ENCODE measurements at regions not wholly inside any gene's neighbourhood (a gene's known extent, or its start where the extent isn't known, plus 50 kb on each side); places are given as distances from the start of the nearest gene placed in this dataset.
"Not testable (repeated sequence)": the region's sequence is repeated elsewhere in the genome, so short reads cannot be mapped to it uniquely, and the experiment has no call there.

DNA sequence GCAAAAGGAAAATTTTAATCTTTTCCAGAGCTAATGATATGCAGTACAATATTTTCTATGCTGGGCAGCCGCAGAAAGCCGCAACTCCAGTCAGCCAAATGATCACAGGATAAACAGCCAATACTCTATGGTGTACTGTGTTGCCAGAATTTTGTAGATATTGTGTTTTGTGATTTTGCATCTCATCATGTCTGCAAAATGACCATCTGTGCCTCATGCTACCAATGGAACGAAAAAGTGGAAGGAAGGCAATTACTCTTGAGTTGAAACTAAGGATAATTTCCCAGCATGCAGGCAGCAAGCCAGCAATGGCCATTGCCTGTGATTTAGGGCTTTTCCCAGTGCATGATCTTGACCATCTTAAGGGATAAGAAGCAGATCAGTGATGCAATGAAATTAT lies 891.9 kb downstream of the PLOD2 start:
- Mint-ChIP-seq H3K4me1 (ENCODE audit: low read depth) (no peaks in the 10 kb centered on the region), H3K36me3 (ENCODE audit: insufficient read depth in 2 of 2) (no peaks in the 10 kb centered on the region), H3K27me3 (ENCODE audit: low read depth) (no peaks in the 10 kb centered on the region), H3K9me3 (peaks cover 0 to 3% of the 10 kb centered on the region in 2 donors), H3K27ac (no peak overlapping the region), H3K4me3 (no peak overlapping the region)
- ATAC-seq (replicated peaks in 1 of 2) (no peak), DNase-seq (no peak)

DNA sequence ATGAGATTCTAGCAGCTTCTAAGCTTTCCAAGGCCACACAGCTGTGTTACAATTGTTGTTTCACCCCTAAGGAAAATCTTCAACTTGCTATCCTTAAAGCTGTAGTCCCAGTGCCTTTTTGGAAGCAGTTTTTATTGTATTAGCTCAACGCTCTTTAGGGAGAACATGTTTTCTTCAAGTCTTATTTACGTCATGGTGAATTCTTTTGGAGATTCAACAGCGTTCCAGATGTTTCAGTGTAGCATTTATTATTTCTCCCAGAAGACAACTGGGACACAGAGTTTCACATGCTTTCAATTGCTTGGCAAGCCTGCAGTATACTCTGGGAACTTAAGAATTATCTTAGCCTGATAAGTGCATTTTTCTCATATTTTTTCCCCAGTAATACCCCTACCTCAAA lies 888.3 kb downstream of the PLOD2 start:
- H3K4me3 Mint-ChIP-seq, result no peak overlapping the region
- no peak overlapping the region for H3K27ac Mint-ChIP-seq
- H3K36me3 Mint-ChIP-seq (ENCODE audit: insufficient read depth in 2 of 2), result no peaks in the 10 kb centered on the region
- no peaks in the 10 kb centered on the region for H3K27me3 Mint-ChIP-seq (ENCODE audit: low read depth)
- ATAC-seq (replicated peaks in 1 of 2) (no peak), DNase-seq (no peak)
- no peaks in the 10 kb centered on the region for H3K4me1 Mint-ChIP-seq (ENCODE audit: low read depth)
- peaks cover 3 to 5% of the 10 kb centered on the region in 2 donors for H3K9me3 Mint-ChIP-seq

DNA sequence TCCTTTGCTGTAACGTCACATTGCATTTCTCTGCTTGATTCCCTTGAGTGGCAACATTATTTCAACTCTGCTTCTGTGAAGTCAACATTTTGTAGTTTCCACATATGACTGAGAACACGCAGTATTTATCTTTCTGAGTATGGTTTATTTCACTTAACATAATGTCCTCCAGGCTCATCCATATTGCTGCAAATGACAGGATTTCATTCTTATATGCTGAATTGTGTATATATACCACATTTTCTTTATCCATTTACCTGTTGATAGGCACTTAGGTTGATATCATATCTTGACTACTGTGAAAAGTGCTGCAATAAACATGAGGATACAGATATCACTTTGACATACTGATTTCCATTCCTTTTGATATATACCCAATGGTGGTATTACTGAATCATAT lies 878.5 kb downstream of the PLOD2 start:
- no peaks in the 10 kb centered on the region for H3K36me3 Mint-ChIP-seq (ENCODE audit: insufficient read depth in 2 of 2)
- DNase-seq, result no peak
- no peak overlapping the region for H3K27ac Mint-ChIP-seq

DNA sequence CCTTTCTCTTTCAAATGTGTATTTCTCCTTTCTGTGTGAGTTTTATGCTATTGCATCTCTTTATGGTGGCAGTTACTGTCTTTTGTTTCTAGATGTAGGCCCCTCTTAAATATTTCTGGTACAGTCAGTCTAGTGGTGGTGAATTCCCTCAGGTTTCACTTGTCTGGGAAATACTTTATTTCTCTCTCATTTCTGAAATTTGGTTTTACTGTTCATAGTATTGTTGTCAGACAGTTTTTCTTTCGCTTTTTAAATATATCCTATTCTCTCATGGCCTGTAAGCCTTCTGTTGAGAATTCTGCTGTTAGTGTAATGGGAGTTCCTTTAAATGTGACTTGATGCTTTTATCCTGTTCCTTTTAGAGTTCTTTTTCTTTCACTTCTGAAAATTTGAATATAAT lies 874.0 kb downstream of the PLOD2 start:
- no peaks in the 10 kb centered on the region for H3K27me3 Mint-ChIP-seq (ENCODE audit: low read depth)
- no peak overlapping the region for H3K4me3 Mint-ChIP-seq
- ATAC-seq (replicated peaks in 1 of 2), result no peak
- peaks cover 0 to 11% of the 10 kb centered on the region in 2 donors for H3K9me3 Mint-ChIP-seq
- H3K27ac Mint-ChIP-seq, result no peak overlapping the region
- no peaks in the 10 kb centered on the region for H3K4me1 Mint-ChIP-seq (ENCODE audit: low read depth)
- no peak for DNase-seq
- H3K36me3 Mint-ChIP-seq (ENCODE audit: insufficient read depth in 2 of 2), result no peaks in the 10 kb centered on the region

More for the DNA sequence above, 878.5 kb downstream of the PLOD2 start:
- Mint-ChIP-seq H3K4me3 (no peak overlapping the region), H3K27me3 (ENCODE audit: low read depth) (no peaks in the 10 kb centered on the region), H3K4me1 (ENCODE audit: low read depth) (no peaks in the 10 kb centered on the region), H3K9me3 (peaks cover 3 to 11% of the 10 kb centered on the region in 2 donors)
- no peak for ATAC-seq (replicated peaks in 1 of 2)

DNA sequence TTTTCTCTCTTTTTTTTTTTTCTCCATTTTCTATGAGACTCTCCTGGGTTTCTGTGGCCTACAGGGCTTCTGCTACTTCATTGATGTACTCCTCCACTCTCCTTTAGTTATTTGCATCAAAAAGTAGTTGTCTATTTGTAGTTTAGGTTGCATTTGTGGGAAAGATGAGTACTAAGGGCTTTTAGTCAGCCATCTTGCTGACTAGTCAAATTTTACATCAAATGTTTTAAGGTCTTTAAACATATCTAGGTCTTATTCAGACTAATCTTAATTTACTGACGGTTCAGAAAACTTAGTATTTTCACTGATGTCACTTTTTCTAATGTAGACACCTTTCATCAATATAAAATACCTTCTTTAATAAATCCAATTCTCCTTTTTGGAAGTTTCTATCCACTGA lies 871.0 kb downstream of the PLOD2 start:
- Mint-ChIP-seq H3K4me1 (ENCODE audit: low read depth) (no peaks in the 10 kb centered on the region), H3K4me3 (no peak overlapping the region), H3K27ac (no peak overlapping the region), H3K36me3 (ENCODE audit: insufficient read depth in 2 of 2) (no peaks in the 10 kb centered on the region), H3K9me3 (peaks cover 0 to 7% of the 10 kb centered on the region in 2 donors), H3K27me3 (ENCODE audit: low read depth) (no peaks in the 10 kb centered on the region)
- no peak for DNase-seq
- ATAC-seq (replicated peaks in 1 of 2), result no peak

DNA sequence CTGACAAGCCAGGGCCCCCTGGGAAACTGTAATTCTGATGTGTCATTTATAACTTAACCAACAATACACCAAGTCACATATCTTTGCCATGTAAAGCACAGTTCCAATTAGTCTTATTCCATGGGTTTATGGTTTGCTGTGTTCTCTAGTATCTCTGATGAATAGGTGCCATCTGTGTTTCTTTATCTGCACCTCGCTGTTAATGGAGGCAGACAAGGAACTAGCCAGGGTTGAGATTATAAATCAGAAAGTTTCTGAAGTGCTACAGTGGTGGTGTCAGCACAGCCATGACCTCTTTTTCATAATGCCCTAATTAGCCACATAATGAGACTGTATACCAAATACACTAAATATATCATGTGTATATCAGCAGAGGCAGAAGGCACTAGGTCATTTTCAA lies 866.4 kb downstream of the PLOD2 start:
- Mint-ChIP-seq H3K36me3 (ENCODE audit: insufficient read depth in 2 of 2) (no peaks in the 10 kb centered on the region), H3K4me3 (no peak overlapping the region), H3K27me3 (ENCODE audit: low read depth) (no peaks in the 10 kb centered on the region), H3K27ac (no peak overlapping the region), H3K9me3 (peaks cover 2 to 5% of the 10 kb centered on the region in 2 donors), H3K4me1 (ENCODE audit: low read depth) (no peaks in the 10 kb centered on the region)
- DNase-seq (no peak), ATAC-seq (replicated peaks in 1 of 2) (no peak)

DNA sequence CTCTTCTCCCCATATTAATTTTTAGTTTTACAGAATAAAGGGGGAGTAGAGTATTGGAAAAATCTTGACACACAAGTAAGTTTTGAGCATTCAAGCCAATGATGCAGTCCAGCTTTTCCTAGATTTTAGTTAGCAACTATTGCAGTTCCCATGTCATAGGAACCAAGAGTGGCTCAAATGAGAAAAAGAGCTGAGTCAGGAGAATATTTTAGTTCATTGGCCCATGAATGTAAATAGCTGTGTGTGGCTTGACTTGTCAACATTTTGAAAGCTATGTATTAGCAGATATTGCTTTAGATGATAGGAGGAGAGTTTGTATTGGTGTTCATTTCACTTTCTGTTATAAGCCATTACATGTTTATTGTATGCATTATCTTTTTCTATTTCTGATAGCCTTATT lies 853.7 kb downstream of the PLOD2 start:
- H3K36me3 Mint-ChIP-seq (ENCODE audit: insufficient read depth in 2 of 2), result no peaks in the 10 kb centered on the region
- no peaks in the 10 kb centered on the region for H3K27me3 Mint-ChIP-seq (ENCODE audit: low read depth)
- no peak overlapping the region for H3K4me3 Mint-ChIP-seq
- DNase-seq (no peak), ATAC-seq (replicated peaks in 1 of 2) (no peak)
- peaks cover 3 to 4% of the 10 kb centered on the region in 2 donors for H3K9me3 Mint-ChIP-seq
- H3K4me1 Mint-ChIP-seq (ENCODE audit: low read depth), result no peaks in the 10 kb centered on the region
- no peak overlapping the region for H3K27ac Mint-ChIP-seq

DNA sequence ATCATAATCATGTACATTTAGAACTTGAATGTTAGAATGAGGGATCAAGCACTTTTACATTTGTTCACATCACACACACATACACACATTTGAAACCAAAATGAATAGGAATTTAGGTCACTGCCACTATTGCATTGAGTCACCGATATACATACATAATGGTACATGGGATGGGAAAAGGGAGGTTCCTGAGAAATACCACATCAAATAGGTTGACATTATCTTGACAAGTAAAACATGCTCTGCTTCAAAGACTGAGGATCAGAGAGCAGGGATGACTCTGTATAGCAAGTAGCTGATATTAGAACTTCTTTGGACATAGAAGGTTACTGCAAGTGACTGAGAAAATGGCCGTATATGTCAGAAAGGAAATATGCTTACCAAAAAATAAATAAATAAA lies 847.2 kb downstream of the PLOD2 start:
- Mint-ChIP-seq H3K27ac (no peak overlapping the region), H3K4me3 (no peak overlapping the region), H3K27me3 (ENCODE audit: low read depth) (no peaks in the 10 kb centered on the region), H3K4me1 (ENCODE audit: low read depth) (no peaks in the 10 kb centered on the region), H3K36me3 (ENCODE audit: insufficient read depth in 2 of 2) (no peaks in the 10 kb centered on the region), H3K9me3 (peaks cover 6 to 8% of the 10 kb centered on the region in 2 donors)
- ATAC-seq (replicated peaks in 1 of 2) (no peak), DNase-seq (no peak)

DNA sequence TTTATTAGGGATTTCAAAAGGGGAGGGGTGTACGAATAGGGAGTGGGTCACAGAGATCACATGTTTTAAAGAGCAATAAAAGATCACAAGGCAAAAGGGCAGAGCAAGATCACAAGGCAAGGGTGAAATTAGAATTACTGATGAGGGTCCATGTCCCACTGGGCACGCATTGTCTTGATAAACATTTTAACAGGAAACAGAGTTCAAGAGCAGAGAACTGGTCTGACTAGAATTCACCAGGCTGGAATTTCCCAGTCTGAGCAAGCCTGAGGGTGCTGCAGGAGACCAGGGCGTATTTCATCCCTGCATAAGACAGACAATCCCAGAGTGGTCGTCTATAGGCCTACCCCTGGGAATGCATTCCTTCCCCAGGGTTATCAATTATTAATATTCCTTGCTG lies 844.7 kb downstream of the PLOD2 start:
- not testable (repeated sequence) for H3K36me3 Mint-ChIP-seq (ENCODE audit: insufficient read depth in 2 of 2); H3K27ac Mint-ChIP-seq; H3K9me3 Mint-ChIP-seq

DNA sequence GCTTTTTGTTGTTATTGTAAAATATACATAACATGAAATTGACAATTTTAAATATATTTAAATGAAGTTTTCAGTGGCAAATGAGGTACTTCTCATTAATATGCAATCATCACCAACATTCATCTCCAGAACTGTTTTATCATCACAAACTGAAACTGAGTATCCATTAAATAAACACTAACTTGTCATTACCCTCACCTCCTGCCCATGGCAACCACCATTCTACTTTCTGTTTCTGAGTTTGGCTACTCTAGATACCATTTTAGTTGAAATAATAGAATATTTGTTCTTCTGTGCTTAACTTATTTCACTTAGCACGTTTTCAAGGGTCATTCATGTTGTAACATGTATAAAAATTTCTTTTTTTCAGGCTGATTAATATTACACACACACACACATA lies 834.3 kb downstream of the PLOD2 start:
- no peak overlapping the region for H3K27ac Mint-ChIP-seq
- no peaks in the 10 kb centered on the region for H3K4me1 Mint-ChIP-seq (ENCODE audit: low read depth)
- DNase-seq, result no peak
- no peaks in the 10 kb centered on the region for H3K27me3 Mint-ChIP-seq (ENCODE audit: low read depth)
- no peak for ATAC-seq (replicated peaks in 1 of 2)
- no peaks in the 10 kb centered on the region for H3K36me3 Mint-ChIP-seq (ENCODE audit: insufficient read depth in 2 of 2)
- peaks cover 2 to 5% of the 10 kb centered on the region in 2 donors for H3K9me3 Mint-ChIP-seq
- no peak overlapping the region for H3K4me3 Mint-ChIP-seq

More for the DNA sequence above, 844.7 kb downstream of the PLOD2 start:
- DNase-seq; ATAC-seq (replicated peaks in 1 of 2); H3K4me3 Mint-ChIP-seq; H3K27me3 Mint-ChIP-seq (ENCODE audit: low read depth); H3K4me1 Mint-ChIP-seq (ENCODE audit: low read depth): not testable (repeated sequence)

DNA sequence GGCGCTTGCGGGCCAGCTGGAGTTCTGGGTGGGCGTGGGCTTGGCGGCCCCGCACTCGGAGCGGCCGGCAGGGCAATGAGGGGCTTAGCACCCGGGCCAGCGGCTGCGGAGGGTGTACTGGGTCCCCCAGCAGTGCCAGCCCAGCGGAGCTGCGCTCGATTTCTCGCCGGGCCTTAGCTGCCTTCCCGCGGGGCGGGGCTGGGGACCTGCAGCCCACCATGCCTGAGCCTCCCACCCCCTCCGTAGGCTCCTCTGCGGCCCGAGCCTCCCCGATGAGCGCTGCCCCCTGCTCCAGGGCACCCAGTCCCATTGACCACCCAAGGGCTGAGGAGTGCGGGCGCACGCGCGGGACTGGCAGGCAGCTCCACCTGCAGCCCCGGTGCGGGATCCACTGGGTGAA lies 827.6 kb downstream of the PLOD2 start:
- not testable (repeated sequence) for H3K4me3 Mint-ChIP-seq; H3K27ac Mint-ChIP-seq; DNase-seq; ATAC-seq (replicated peaks in 1 of 2); H3K36me3 Mint-ChIP-seq (ENCODE audit: insufficient read depth in 2 of 2); H3K4me1 Mint-ChIP-seq (ENCODE audit: low read depth); H3K27me3 Mint-ChIP-seq (ENCODE audit: low read depth); H3K9me3 Mint-ChIP-seq

DNA sequence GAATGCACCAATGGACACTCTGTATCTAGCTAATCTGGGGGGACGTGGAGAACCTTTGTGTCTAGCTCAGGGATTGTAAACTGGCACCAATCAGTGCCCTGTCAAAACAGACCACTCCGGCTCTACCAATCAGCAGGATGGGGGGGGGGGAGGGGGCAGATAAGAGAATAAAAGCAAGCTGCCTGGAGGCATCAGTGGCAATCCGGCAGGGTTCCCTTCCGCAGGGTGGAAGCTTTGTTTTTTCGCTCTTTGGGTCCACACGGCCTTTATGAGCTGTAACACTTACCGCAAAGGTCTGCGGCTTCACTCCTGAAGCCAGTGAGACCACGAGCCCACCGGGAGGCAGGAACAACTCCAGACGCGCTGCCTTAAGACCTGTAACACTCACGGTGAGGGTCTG lies 827.1 kb downstream of the PLOD2 start:
- Mint-ChIP-seq H3K4me3 (no peak overlapping the region), H3K9me3 (peaks cover 0 to 2% of the 10 kb centered on the region in 2 donors), H3K27ac (no peak overlapping the region), H3K27me3 (ENCODE audit: low read depth) (no peaks in the 10 kb centered on the region), H3K4me1 (ENCODE audit: low read depth) (no peaks in the 10 kb centered on the region), H3K36me3 (ENCODE audit: insufficient read depth in 2 of 2) (no peaks in the 10 kb centered on the region)
- ATAC-seq (replicated peaks in 1 of 2), result no peak
- DNase-seq, result no peak

DNA sequence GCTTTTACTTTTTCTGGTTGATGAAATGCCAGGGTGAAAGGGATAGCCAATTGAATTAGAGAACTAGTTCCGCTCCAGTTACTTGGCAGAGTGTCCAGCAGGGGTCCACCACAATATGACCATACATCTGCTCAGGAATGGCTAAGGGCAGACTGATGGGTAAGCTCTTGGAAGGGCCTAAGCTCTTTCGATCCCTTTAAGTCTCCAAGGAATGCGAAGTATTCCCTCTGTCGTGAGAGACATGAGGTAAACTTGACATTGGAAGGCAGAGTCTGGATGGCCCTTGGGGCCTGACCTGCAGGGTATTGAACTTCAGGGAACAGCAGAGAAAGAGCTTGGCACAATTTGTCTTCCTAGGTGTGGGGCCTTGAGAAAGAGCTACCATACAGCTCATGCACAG lies 805.8 kb downstream of the PLOD2 start:
- Mint-ChIP-seq H3K9me3 (peaks cover 8 to 19% of the 10 kb centered on the region in 2 donors), H3K36me3 (ENCODE audit: insufficient read depth in 2 of 2) (no peaks in the 10 kb centered on the region), H3K4me1 (ENCODE audit: low read depth) (no peaks in the 10 kb centered on the region), H3K4me3 (no peak overlapping the region), H3K27me3 (ENCODE audit: low read depth) (no peaks in the 10 kb centered on the region), H3K27ac (no peak overlapping the region)
- ATAC-seq (replicated peaks in 1 of 2) (no peak), DNase-seq (no peak)

DNA sequence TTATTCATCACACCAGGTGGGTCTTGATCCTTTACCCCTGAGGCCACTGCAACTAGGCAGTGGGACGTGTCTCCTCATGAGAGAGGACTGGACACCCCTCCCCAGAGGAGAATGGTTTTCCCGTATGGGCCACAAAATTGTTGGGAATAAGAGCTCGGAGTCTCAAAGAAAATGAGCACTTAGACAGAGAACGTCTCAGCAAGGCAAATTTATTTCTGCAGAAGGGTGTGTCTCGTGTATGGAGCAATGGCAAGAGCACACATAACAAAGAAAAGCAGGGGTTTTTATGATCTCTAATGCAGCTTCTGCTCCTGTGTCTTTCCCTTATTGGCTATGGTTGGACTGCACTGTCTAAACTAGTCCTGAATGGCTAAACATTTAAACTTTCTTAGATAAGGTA lies 803.5 kb downstream of the PLOD2 start:
- Mint-ChIP-seq H3K9me3 (peaks cover 8 to 19% of the 10 kb centered on the region in 2 donors), H3K36me3 (ENCODE audit: insufficient read depth in 2 of 2) (no peaks in the 10 kb centered on the region), H3K4me3 (no peak overlapping the region), H3K4me1 (ENCODE audit: low read depth) (no peaks in the 10 kb centered on the region), H3K27ac (no peak overlapping the region), H3K27me3 (ENCODE audit: low read depth) (no peaks in the 10 kb centered on the region)
- ATAC-seq (replicated peaks in 1 of 2) (no peak), DNase-seq (no peak)

Measured in activated T-cell treated with anti-CD3 and anti-CD28 coated beads, Interleukin-2, amount 50 U/mL, for 72 hours (primary cell).